Psoas muscle (tissue), 7 donors: ENCODE measurements at regions not wholly inside any gene's neighbourhood (a gene's known extent, or its start where the extent isn't known, plus 50 kb on each side); places are given as distances from the start of the nearest gene placed in this dataset.
"Not testable (repeated sequence)": the region's sequence is repeated elsewhere in the genome, so short reads cannot be mapped to it uniquely, and the experiment has no call there.

Source experiments
- ATAC-seq, 4 donors: fragments of 200-7000 bp; cut with Tn5 transposase; one replicate each; pipeline ENCODE4 v1.9.1; 2020; ENCODE audit warnings: moderate library complexity in 3 of 4, mild to moderate bottlenecking in 2 of 4
- DNase-seq, 2 donors: peaks; one replicate each; pipeline ENCODE4 v3.0.0-alpha.2; 2020
- H3K27ac ChIP-seq: fragments of 200-600 bp; one replicate; pipeline ENCODE4 v1.8.0; 2022
- H3K27me3 ChIP-seq, 3 donors: fragments of 200-600 bp in 1 of 3; one replicate each; pipeline versions ENCODE4 v1.6.1 to v1.8.0; 2013 to 2022; ENCODE audit warnings: low read length in 2 of 3, mild to moderate bottlenecking in 2 of 3, moderate library complexity in 1 of 3; ENCODE audit not compliant: insufficient read depth in 3 of 3
- H3K36me3 ChIP-seq, 2 donors: fragments of 200-600 bp in 1 of 2; one replicate each; pipeline versions ENCODE4 v1.6.1 to v1.8.0; 2013 to 2022; ENCODE audit warnings: low read depth in 1 of 2, mild to moderate bottlenecking in 1 of 2, moderate library complexity in 1 of 2; ENCODE audit not compliant: insufficient read depth in 1 of 2
- H3K4me1 ChIP-seq: fragments of 200-600 bp; one replicate; pipeline ENCODE4 v1.8.0; 2022
- H3K4me3 ChIP-seq: fragments of 200-600 bp; one replicate; pipeline ENCODE4 v1.8.0; 2022; ENCODE audit warnings: mild to moderate bottlenecking
- H3K9me3 ChIP-seq: fragments of 200-600 bp; one replicate; pipeline ENCODE4 v1.8.0; 2022
- WGBS, 3 donors: extraction: QIAGEN DNeasy Blood & Tissue Kit; methylation state at CpG; one replicate each; pipeline versions ENCODE4 v1.1.6 to v1.1.7; 2013; 5-methylcytosine and 5-hydroxymethylcytosine counted together
- intact Hi-C, 2 donors: fragments of 100-400 bp; cut with DNase I; formaldehyde crosslinking; loops; one replicate each; pipeline versions ENCODE4 v1.11.0 to v1.14.2; 2022
- TF ChIP-seq, protein P1 (sequence below): fragments of 200-600 bp; IDR thresholded peaks from one replicate; pipeline ENCODE4 v1.8.0; 2022; ENCODE audit warnings: antibody characterized with exemption
- donor health status: healthy with polysubstance abuse.
- donor health status: DM: no; HTN: no; CAD: no; lungs with moderate emphysema.
- donor health status: Bipolar disorder and iron deficiency.
- donor health status: healthy.
- donor health status: DM: yes; HTN: yes; CAD: no.
- donor health status: DM: no; HTN: no; CAD: no.
- donor health status: DM: yes; HTN: yes; CAD: no.

DNA sequence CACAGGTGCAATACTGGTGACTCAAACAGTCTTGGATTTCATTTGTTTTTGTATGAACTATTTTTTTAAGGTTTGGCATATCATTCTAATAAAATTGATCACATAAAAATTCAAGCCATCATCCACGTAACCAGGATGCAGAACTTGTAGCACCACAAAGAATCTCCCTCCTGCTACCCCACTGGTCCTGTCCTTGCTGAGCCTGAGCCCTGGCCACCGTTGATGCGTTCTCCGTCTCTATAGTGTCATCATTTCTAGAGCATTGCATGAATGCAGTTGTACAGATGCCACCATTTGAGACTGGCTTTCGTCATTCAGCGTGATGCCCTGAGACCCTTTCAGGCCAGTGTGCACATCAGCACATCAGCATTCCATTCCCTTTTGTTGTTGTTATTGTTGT is 273.5 kb downstream of the TCERG1L start:
- ATAC-seq (no peak), DNase-seq (no peak)
- TF ChIP-seq, protein P1, sequence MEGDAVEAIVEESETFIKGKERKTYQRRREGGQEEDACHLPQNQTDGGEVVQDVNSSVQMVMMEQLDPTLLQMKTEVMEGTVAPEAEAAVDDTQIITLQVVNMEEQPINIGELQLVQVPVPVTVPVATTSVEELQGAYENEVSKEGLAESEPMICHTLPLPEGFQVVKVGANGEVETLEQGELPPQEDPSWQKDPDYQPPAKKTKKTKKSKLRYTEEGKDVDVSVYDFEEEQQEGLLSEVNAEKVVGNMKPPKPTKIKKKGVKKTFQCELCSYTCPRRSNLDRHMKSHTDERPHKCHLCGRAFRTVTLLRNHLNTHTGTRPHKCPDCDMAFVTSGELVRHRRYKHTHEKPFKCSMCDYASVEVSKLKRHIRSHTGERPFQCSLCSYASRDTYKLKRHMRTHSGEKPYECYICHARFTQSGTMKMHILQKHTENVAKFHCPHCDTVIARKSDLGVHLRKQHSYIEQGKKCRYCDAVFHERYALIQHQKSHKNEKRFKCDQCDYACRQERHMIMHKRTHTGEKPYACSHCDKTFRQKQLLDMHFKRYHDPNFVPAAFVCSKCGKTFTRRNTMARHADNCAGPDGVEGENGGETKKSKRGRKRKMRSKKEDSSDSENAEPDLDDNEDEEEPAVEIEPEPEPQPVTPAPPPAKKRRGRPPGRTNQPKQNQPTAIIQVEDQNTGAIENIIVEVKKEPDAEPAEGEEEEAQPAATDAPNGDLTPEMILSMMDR: no peak
- H3K27me3 ChIP-seq: peaks cover 0 to 2% (median 0%) of the 10 kb centered on the region in 3 donors
- no peaks in the 10 kb centered on the region for H3K36me3 ChIP-seq
- intact Hi-C loops: no loop called here
- H3K4me1 ChIP-seq: no peaks in the 10 kb centered on the region
- 84 to 85% (median 85%) methylated on average over 6 of the region's 6 CpGs for WGBS, 3 donors
- no peak overlapping the region for H3K27ac ChIP-seq
- H3K4me3 ChIP-seq: no peak overlapping the region
- H3K9me3 ChIP-seq: no peaks in the 10 kb centered on the region

DNA sequence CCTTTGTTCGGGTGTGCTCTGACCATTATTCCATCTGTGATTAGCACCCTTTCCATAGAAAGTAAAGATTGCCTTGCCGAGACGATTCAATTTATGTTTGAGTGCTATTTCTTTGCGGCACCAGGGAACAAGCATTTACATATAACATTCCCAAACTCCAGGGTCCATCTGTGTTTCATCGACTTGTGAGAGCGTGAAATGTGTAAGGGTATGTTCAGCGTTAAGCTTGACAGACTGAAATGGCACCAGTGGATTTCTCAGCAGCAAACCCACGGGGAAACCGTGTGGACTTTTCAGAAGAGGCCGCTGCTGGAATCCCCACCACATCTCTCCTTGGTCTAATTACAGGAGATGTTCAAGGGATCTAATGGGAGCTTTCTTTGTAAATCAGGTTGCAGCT is 270.5 kb downstream of the TCERG1L start:
- Histone ChIP-seq H3K27ac (no peak overlapping the region), H3K9me3 (no peaks in the 10 kb centered on the region), H3K4me3 (no peak overlapping the region), H3K4me1 (no peaks in the 10 kb centered on the region), H3K36me3 (no peaks in the 10 kb centered on the region), H3K27me3 (peaks cover 0 to 2% (median 0%) of the 10 kb centered on the region in 3 donors)
- ATAC-seq (no peak), DNase-seq (no peak)
- WGBS, 3 donors: 72 to 78% (median 75%) methylated on average over 10 of the region's 10 CpGs
- intact Hi-C loops: no loop called here
- TF ChIP-seq, protein P1: no peak

DNA sequence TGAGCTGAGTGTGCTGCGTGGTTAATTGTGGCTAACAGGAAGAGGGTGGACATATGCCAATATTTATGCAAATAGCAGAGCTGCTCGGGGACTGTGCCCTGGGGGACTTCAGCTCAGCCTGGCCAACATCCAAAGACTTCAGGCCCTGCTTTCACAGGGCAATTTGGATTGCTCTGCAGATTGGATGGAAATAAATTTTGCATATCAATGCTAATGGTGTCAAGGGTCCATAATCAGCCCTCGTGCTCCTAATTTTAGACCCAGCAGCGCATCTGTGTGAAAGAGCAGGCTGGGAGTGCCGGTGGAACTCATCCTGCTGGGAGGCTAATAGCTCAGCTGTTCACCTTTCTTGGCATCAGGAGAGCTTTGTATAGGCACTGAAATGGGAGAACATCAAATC is 270.1 kb downstream of the TCERG1L start:
- Histone ChIP-seq H3K4me3 (no peak overlapping the region), H3K36me3 (no peaks in the 10 kb centered on the region), H3K27me3 (peaks cover 0 to 2% (median 0%) of the 10 kb centered on the region in 3 donors), H3K4me1 (no peaks in the 10 kb centered on the region), H3K9me3 (no peaks in the 10 kb centered on the region), H3K27ac (no peak overlapping the region)
- intact Hi-C loops: no loop called here
- ATAC-seq (no peak), DNase-seq (no peak)
- 34 to 44% (median 41%) methylated on average over 5 of the region's 5 CpGs for WGBS, 3 donors
- TF ChIP-seq, protein P1: no peak

DNA sequence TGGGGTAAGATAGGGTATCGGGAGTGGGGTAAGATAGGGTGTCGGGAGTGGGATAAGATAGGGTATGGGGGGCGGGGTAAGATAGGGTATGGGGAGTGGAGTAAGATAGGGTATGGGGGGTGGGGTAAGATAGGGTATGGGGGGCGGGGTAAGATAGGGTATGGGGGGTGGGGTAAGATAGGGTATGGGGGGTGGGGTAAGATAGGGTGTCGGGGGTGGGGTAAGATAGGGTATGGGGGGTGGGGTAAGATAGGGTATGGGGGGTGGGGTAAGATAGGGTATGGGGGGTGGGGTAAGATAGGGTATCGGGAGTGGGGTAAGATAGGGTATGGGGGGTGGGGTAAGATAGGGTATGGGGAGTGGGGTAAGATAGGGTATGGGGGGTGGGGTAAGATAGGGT is 269.5 kb downstream of the TCERG1L start:
- H3K27ac ChIP-seq, H3K4me1 ChIP-seq, H3K4me3 ChIP-seq, ATAC-seq, H3K36me3 ChIP-seq, DNase-seq, H3K27me3 ChIP-seq, H3K9me3 ChIP-seq, intact Hi-C loops: not testable (repeated sequence)
- WGBS, 3 donors: 60 to 75% (median 65%) methylated on average over 5 to 6 of the region's 6 CpGs
